Smooth muscle cell of the brain vasculature (primary cell): ENCODE measurements at regions not wholly inside any gene's neighbourhood (a gene's known extent, or its start where the extent isn't known, plus 50 kb on each side); places are given as distances from the start of the nearest gene placed in this dataset.

ENCODE experiments used
- DNase-seq: peaks from one replicate; pipeline ENCODE4 v3.0.0-alpha.2; 2012; ENCODE audit warnings: low read depth, low spot score

GRCh38 chr6:157770946-157771345, 52.1 kb upstream of the SNX9 start:
- no peak for DNase-seq

- no peak for DNase-seq
Observed at GRCh38 chr6:157772820-157773219, 50.2 kb upstream of the SNX9 start.
